ENCODE measurements at regions not wholly inside any gene's neighbourhood (a gene's known extent, or its start where the extent isn't known, plus 50 kb on each side); places are given as distances from the start of the nearest gene placed in this dataset.

GRCh38 chr4:149248191-149248764, 567.4 kb downstream of the IQCM start (continued):
- TF ChIP-seq ZBTB11 (tag by site-specific recombination; conservative IDR thresholded peaks at IDR 0.05; ENCODE audit: low read depth), result no peak

- no peak overlapping the region for H3K27ac ChIP-seq (ENCODE audit: extremely low read depth, low read depth, low read length)
- no peak overlapping the region for H3K4me3 ChIP-seq (ENCODE audit: low read depth, low read length)
- CTCF ChIA-PET, result no interaction called here
- TF ChIP-seq ZNF791 (tag by site-specific recombination; IDR thresholded peaks at IDR 0.05) (no peak), ZNF707 (tag by site-specific recombination; IDR thresholded peaks at IDR 0.05) (no peak), BCL11A (tag by site-specific recombination; IDR thresholded peaks at IDR 0.05; ENCODE audit: low read depth) (no peak), TSHZ1 (tag by site-specific recombination; IDR thresholded peaks at IDR 0.05; ENCODE audit: borderline replicate concordance) (no peak), ZSCAN23 (tag by site-specific recombination; IDR thresholded peaks at IDR 0.05) (no peak), ZNF777 (tag by site-specific recombination; IDR thresholded peaks at IDR 0.05; ENCODE audit: borderline replicate concordance) (no peak), ZBTB6 (tag by site-specific recombination; IDR thresholded peaks at IDR 0.05) (no peak), ZNF155 (tag by site-specific recombination; IDR thresholded peaks at IDR 0.05) (no peak), ZNF416 (tag by site-specific recombination; IDR thresholded peaks at IDR 0.05) (no peak), ZNF580 (tag by site-specific recombination; IDR thresholded peaks at IDR 0.05) (no peak), ZNF510 (tag by site-specific recombination; IDR thresholded peaks at IDR 0.05; ENCODE audit: insufficient replicate concordance) (no peak), ZBTB26 (tag by site-specific recombination; optimal IDR thresholded peaks at IDR 0.05) (no peak), ZBTB49 (tag by site-specific recombination; IDR thresholded peaks at IDR 0.05; ENCODE audit: low read depth) (no peak), PRDM1 (tag by site-specific recombination; IDR thresholded peaks at IDR 0.05) (no peak), ZNF544 (tag by site-specific recombination; IDR thresholded peaks at IDR 0.05) (no peak), ZSCAN30 (tag by site-specific recombination; IDR thresholded peaks at IDR 0.05) (no peak), SP7 (tag by site-specific recombination; IDR thresholded peaks at IDR 0.05) (no peak)
- no peaks in the 10 kb centered on the region for H3K9me3 ChIP-seq (ENCODE audit: control insufficient read depth, insufficient read depth, low read depth, low read length)
- POLR2A ChIA-PET, result no interaction called here
- no peaks in the 10 kb centered on the region for H3K4me1 ChIP-seq (ENCODE audit: control insufficient read depth, insufficient read depth, low read length)
- H3K36me3 ChIP-seq (ENCODE audit: control insufficient read depth in 2 of 2, insufficient read depth in 1 of 2, low read length in 2 of 2), result no peaks in the 10 kb centered on the region
These were observed 568.5 kb downstream of the IQCM start for GRCh38 chr4:149247164-149247563.
